ENCODE measurements at regions not wholly inside any gene's neighbourhood (a gene's known extent, or its start where the extent isn't known, plus 50 kb on each side); places are given as distances from the start of the nearest gene placed in this dataset.
"Not testable (repeated sequence)": the region's sequence is repeated elsewhere in the genome, so short reads cannot be mapped to it uniquely, and the experiment has no call there.

GRCh38 chr10:131555406-131555805 lies 243.9 kb upstream of the TCERG1L start:
- Mint-ChIP-seq H3K4me1 (no peaks in the 10 kb centered on the region), H3K27ac (no peak overlapping the region), H3K27me3 (peaks cover 0 to 18% of the 10 kb centered on the region in 2 donors), H3K9me3 (peaks cover 0 to 1% of the 10 kb centered on the region in 2 donors), H3K4me3 (no peak overlapping the region), H3K36me3 (no peaks in the 10 kb centered on the region)
- ATAC-seq (replicated peaks) (no peak), DNase-seq (no peak)

GRCh38 chr10:131556061-131556896 lies 244.8 kb upstream of the TCERG1L start:
- Mint-ChIP-seq H3K4me3 (no peak overlapping the region), H3K9me3 (peaks cover 0 to 1% of the 10 kb centered on the region in 2 donors), H3K4me1 (no peaks in the 10 kb centered on the region), H3K36me3 (no peaks in the 10 kb centered on the region), H3K27me3 (peaks cover 2 to 18% of the 10 kb centered on the region in 2 donors), H3K27ac (no peak overlapping the region)
- ATAC-seq (replicated peaks) (no peak), DNase-seq (no peak)

GRCh38 chr10:131556897-131557495 lies 245.5 kb upstream of the TCERG1L start:
- no peak overlapping the region for H3K4me3 Mint-ChIP-seq
- H3K27ac Mint-ChIP-seq = no peak overlapping the region
- DNase-seq (no peak), ATAC-seq (replicated peaks) (no peak)
- H3K27me3 Mint-ChIP-seq = peaks cover 6 to 16% of the 10 kb centered on the region in 2 donors
- H3K36me3 Mint-ChIP-seq = no peaks in the 10 kb centered on the region
- peaks cover 0 to 1% of the 10 kb centered on the region in 2 donors for H3K9me3 Mint-ChIP-seq
- no peaks in the 10 kb centered on the region for H3K4me1 Mint-ChIP-seq

- not testable (repeated sequence) for H3K4me1 Mint-ChIP-seq; H3K27ac Mint-ChIP-seq; H3K9me3 Mint-ChIP-seq; DNase-seq; H3K4me3 Mint-ChIP-seq; H3K36me3 Mint-ChIP-seq; ATAC-seq (replicated peaks)
- peaks cover 6 to 22% of the 10 kb centered on the region in 2 donors for H3K27me3 Mint-ChIP-seq
Observed at GRCh38 chr10:131557956-131558355, 246.4 kb upstream of the TCERG1L start.

GRCh38 chr10:131559450-131559911 lies 248.0 kb upstream of the TCERG1L start:
- ATAC-seq (replicated peaks) = no peak
- no peaks in the 10 kb centered on the region for H3K4me1 Mint-ChIP-seq
- peaks cover 6 to 22% of the 10 kb centered on the region in 2 donors for H3K27me3 Mint-ChIP-seq
- DNase-seq = no peak
- no peaks in the 10 kb centered on the region for H3K36me3 Mint-ChIP-seq
- no peak overlapping the region for H3K4me3 Mint-ChIP-seq
- peaks cover 0 to 1% of the 10 kb centered on the region in 2 donors for H3K9me3 Mint-ChIP-seq
- H3K27ac Mint-ChIP-seq = no peak overlapping the region

GRCh38 chr10:131560166-131560565 lies 248.6 kb upstream of the TCERG1L start:
- no peak overlapping the region for H3K4me3 Mint-ChIP-seq
- H3K36me3 Mint-ChIP-seq = peaks cover 0 to 4% of the 10 kb centered on the region in 2 donors
- ATAC-seq (replicated peaks) (no peak), DNase-seq (no peak)
- H3K27ac Mint-ChIP-seq = no peak overlapping the region
- H3K4me1 Mint-ChIP-seq = no peaks in the 10 kb centered on the region
- peaks cover 6 to 7% of the 10 kb centered on the region in 2 donors for H3K9me3 Mint-ChIP-seq
- peaks cover 6 to 22% of the 10 kb centered on the region in 2 donors for H3K27me3 Mint-ChIP-seq

GRCh38 chr10:131560706-131561355 lies 249.3 kb upstream of the TCERG1L start:
- H3K27ac Mint-ChIP-seq = no peak overlapping the region
- no peak for ATAC-seq (replicated peaks)
- no peaks in the 10 kb centered on the region for H3K4me1 Mint-ChIP-seq
- H3K27me3 Mint-ChIP-seq = peaks cover 6 to 19% of the 10 kb centered on the region in 2 donors
- H3K4me3 Mint-ChIP-seq = no peak overlapping the region
- peaks cover 7 to 8% of the 10 kb centered on the region in 2 donors for H3K9me3 Mint-ChIP-seq
- no peak for DNase-seq
- peaks cover 0 to 4% of the 10 kb centered on the region in 2 donors for H3K36me3 Mint-ChIP-seq

- H3K27ac Mint-ChIP-seq = no peak overlapping the region
- no peak for DNase-seq
- H3K36me3 Mint-ChIP-seq = peaks cover 0 to 4% of the 10 kb centered on the region in 2 donors
- no peak overlapping the region for H3K4me3 Mint-ChIP-seq
- no peaks in the 10 kb centered on the region for H3K4me1 Mint-ChIP-seq
- no peak for ATAC-seq (replicated peaks)
- peaks cover 6 to 22% of the 10 kb centered on the region in 2 donors for H3K27me3 Mint-ChIP-seq
- peaks cover 11% of the 10 kb centered on the region in 2 donors for H3K9me3 Mint-ChIP-seq
Observed at GRCh38 chr10:131561897-131562296, 250.4 kb upstream of the TCERG1L start.

- Mint-ChIP-seq H3K27ac (no peak overlapping the region), H3K36me3 (peaks cover 0 to 4% of the 10 kb centered on the region in 2 donors), H3K27me3 (peaks cover 6 to 22% of the 10 kb centered on the region in 2 donors), H3K9me3 (peaks cover 11% of the 10 kb centered on the region in 2 donors), H3K4me1 (no peaks in the 10 kb centered on the region), H3K4me3 (no peak overlapping the region)
- ATAC-seq (replicated peaks) (no peak), DNase-seq (no peak)
Observed at GRCh38 chr10:131563411-131563810, 251.9 kb upstream of the TCERG1L start.

GRCh38 chr10:131567279-131568162 lies 256.0 kb upstream of the TCERG1L start:
- Mint-ChIP-seq H3K9me3 (peaks cover 11% of the 10 kb centered on the region in 2 donors), H3K27ac (no peak overlapping the region), H3K36me3 (peaks cover 0 to 4% of the 10 kb centered on the region in 2 donors), H3K27me3 (peaks cover 0 to 8% of the 10 kb centered on the region in 2 donors), H3K4me1 (no peaks in the 10 kb centered on the region), H3K4me3 (no peak overlapping the region)
- no peak for DNase-seq
- ATAC-seq (replicated peaks) = no peak

- Mint-ChIP-seq H3K4me1 (no peaks in the 10 kb centered on the region), H3K4me3 (no peak overlapping the region), H3K9me3 (peaks cover 11% of the 10 kb centered on the region in 2 donors), H3K27ac (no peak overlapping the region), H3K27me3 (peaks cover 0 to 5% of the 10 kb centered on the region in 2 donors), H3K36me3 (peaks cover 0 to 4% of the 10 kb centered on the region in 2 donors)
- no peak for DNase-seq
- ATAC-seq (replicated peaks) = no peak
Observed at GRCh38 chr10:131568866-131569265, 257.3 kb upstream of the TCERG1L start.

GRCh38 chr10:131569851-131570715 lies 258.6 kb upstream of the TCERG1L start:
- Mint-ChIP-seq H3K9me3 (peaks cover 5% of the 10 kb centered on the region in 2 donors), H3K36me3 (no peaks in the 10 kb centered on the region), H3K27me3 (peaks cover 0 to 5% of the 10 kb centered on the region in 2 donors), H3K4me1 (no peaks in the 10 kb centered on the region), H3K27ac (no peak overlapping the region), H3K4me3 (no peak overlapping the region)
- DNase-seq = no peak
- no peak for ATAC-seq (replicated peaks)

- Mint-ChIP-seq H3K4me3 (no peak overlapping the region), H3K27ac (no peak overlapping the region), H3K27me3 (peaks cover 0 to 4% of the 10 kb centered on the region in 2 donors), H3K4me1 (no peaks in the 10 kb centered on the region), H3K36me3 (no peaks in the 10 kb centered on the region), H3K9me3 (peaks cover 2 to 3% of the 10 kb centered on the region in 2 donors)
- DNase-seq = no peak
- ATAC-seq (replicated peaks) = no peak
Observed at GRCh38 chr10:131570716-131571307, 259.3 kb upstream of the TCERG1L start.
